Mammary epithelial cell (primary cell): ENCODE measurements at regions not wholly inside any gene's neighbourhood (a gene's known extent, or its start where the extent isn't known, plus 50 kb on each side); places are given as distances from the start of the nearest gene placed in this dataset.

Experiments used
- EZH2 ChIP-seq: IDR thresholded peaks from 2 replicates; pipeline ENCODE4 v1.6.1; 2012; ENCODE audit warnings: low read length, inconsistent platforms, borderline replicate concordance
- TF ChIP-seq, protein P1 (sequence below), 2 donors: IDR thresholded peaks in 1 of 2; conservative IDR thresholded peaks in 1 of 2; 2 replicates each; pipeline ENCODE4 v1.5.1; 2011 to 2012; ENCODE audit warnings: inconsistent platforms in 2 of 2, low read length in 2 of 2, mild to moderate bottlenecking in 2 of 2, control low read depth in 1 of 2, low read depth in 1 of 2; ENCODE audit not compliant: insufficient read depth in 1 of 2; ENCODE audit errors: extremely low read depth in 1 of 2

DNA sequence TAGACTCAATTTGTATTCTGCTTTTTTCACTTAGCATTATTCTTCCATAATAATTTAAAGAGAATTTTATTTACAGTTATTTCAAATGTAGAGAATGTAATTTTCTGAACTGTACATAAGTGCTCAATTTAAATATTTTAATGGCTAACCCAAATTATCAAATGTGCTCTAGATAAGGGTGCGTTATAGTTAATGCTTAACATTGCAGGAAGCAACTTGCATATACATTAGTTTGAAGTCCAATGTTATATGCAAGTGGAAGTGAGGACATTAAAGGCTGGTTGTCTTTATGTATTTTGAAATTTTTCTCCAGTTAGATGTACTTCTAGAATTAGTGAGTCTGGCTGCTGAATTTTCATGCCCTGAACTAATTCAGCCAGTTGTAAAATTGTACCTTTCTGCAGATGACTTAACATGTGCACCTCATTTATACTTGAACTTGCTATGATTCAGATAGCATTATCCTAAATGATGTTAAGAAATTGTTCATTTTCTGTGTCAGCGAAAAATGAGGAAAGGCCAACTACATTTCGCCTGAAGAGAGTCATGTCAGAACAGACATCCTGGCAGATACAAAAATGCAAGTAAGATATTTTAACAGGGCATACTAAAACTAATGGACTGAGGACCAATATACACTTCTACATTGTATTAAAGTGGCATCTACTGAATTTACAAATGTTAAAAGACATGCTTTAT is 59.2 kb upstream of the GAREM1 start:
- TF ChIP-seq, protein P1, sequence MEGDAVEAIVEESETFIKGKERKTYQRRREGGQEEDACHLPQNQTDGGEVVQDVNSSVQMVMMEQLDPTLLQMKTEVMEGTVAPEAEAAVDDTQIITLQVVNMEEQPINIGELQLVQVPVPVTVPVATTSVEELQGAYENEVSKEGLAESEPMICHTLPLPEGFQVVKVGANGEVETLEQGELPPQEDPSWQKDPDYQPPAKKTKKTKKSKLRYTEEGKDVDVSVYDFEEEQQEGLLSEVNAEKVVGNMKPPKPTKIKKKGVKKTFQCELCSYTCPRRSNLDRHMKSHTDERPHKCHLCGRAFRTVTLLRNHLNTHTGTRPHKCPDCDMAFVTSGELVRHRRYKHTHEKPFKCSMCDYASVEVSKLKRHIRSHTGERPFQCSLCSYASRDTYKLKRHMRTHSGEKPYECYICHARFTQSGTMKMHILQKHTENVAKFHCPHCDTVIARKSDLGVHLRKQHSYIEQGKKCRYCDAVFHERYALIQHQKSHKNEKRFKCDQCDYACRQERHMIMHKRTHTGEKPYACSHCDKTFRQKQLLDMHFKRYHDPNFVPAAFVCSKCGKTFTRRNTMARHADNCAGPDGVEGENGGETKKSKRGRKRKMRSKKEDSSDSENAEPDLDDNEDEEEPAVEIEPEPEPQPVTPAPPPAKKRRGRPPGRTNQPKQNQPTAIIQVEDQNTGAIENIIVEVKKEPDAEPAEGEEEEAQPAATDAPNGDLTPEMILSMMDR (conservative IDR thresholded peaks at IDR 0.05 in 1 of 2, IDR thresholded peaks at IDR 0.05 in 1 of 2; ENCODE audit: extremely low read depth in 1 of 2, insufficient read depth in 1 of 2, low read depth in 1 of 2, low read length in 2 of 2), result no peak
- no peak for TF ChIP-seq EZH2
